ENCODE measurements at regions not wholly inside any gene's neighbourhood (a gene's known extent, or its start where the extent isn't known, plus 50 kb on each side); places are given as distances from the start of the nearest gene placed in this dataset.
"Not testable (repeated sequence)": the region's sequence is repeated elsewhere in the genome, so short reads cannot be mapped to it uniquely, and the experiment has no call there.

GRCh38 chr9:80755586-80755985 lies 933.8 kb downstream of the TLE1 start:
- DNase-seq (ENCODE audit: low spot score) = no peak

GRCh38 chr9:80747056-80747455 lies 942.3 kb downstream of the TLE1 start:
- DNase-seq (ENCODE audit: low spot score) = not testable (repeated sequence)

GRCh38 chr9:80732506-80732905 lies 956.8 kb downstream of the TLE1 start:
- DNase-seq (ENCODE audit: low spot score) = no peak

GRCh38 chr9:80720579-80720978 lies 968.8 kb downstream of the TLE1 start:
- no peak for DNase-seq (ENCODE audit: low spot score)

GRCh38 chr9:80707120-80707519 lies 982.2 kb downstream of the TLE1 start:
- no peak for DNase-seq (ENCODE audit: low spot score)

- DNase-seq (ENCODE audit: low spot score) = no peak
Observed at GRCh38 chr9:80701061-80701460, 988.3 kb downstream of the TLE1 start.

- DNase-seq (ENCODE audit: low spot score) = no peak
Observed at GRCh38 chr9:80699511-80699998, 989.8 kb downstream of the TLE1 start.

- DNase-seq (ENCODE audit: low spot score) = no peak
Observed at GRCh38 chr9:80698725-80699410, 990.5 kb downstream of the TLE1 start.

GRCh38 chr9:80692751-80693150 lies 996.6 kb downstream of the TLE1 start:
- DNase-seq (ENCODE audit: low spot score) = no peak

- no peak for DNase-seq (ENCODE audit: low spot score)
Observed at GRCh38 chr9:80691229-80691628, 998.1 kb downstream of the TLE1 start.

- no peak for DNase-seq (ENCODE audit: low spot score)
Observed at GRCh38 chr9:80690349-80690939, 998.9 kb downstream of the TLE1 start.

- no peak for DNase-seq (ENCODE audit: low spot score)
Observed at GRCh38 chr9:80679916-80680315, 1009.4 kb downstream of the TLE1 start.

GRCh38 chr9:80678906-80679305 lies 1010.4 kb downstream of the TLE1 start:
- no peak for DNase-seq (ENCODE audit: low spot score)

GRCh38 chr9:80673496-80673895 lies 1015.9 kb downstream of the TLE1 start:
- DNase-seq (ENCODE audit: low spot score) = no peak

GRCh38 chr9:80665479-80665878 lies 1023.9 kb downstream of the TLE1 start:
- DNase-seq (ENCODE audit: low spot score) = no peak

- peak; percentile 35 for DNase-seq (ENCODE audit: low spot score)
Observed at GRCh38 chr9:80664327-80665210, 1024.8 kb downstream of the TLE1 start.

GRCh38 chr9:80659751-80660150 lies 1029.6 kb downstream of the TLE1 start:
- not testable (repeated sequence) for DNase-seq (ENCODE audit: low spot score)

- DNase-seq (ENCODE audit: low spot score) = no peak
Observed at GRCh38 chr9:80651044-80651443, 1038.3 kb downstream of the TLE1 start.

- no peak for DNase-seq (ENCODE audit: low spot score)
Observed at GRCh38 chr9:80649496-80649895, 1039.9 kb downstream of the TLE1 start.

GRCh38 chr9:80649001-80649420 lies 1040.3 kb downstream of the TLE1 start:
- DNase-seq (ENCODE audit: low spot score) = no peak

- DNase-seq (ENCODE audit: low spot score) = no peak
Observed at GRCh38 chr9:80648336-80648735, 1041.0 kb downstream of the TLE1 start.

- DNase-seq (ENCODE audit: low spot score) = no peak
Observed at GRCh38 chr9:80646211-80646610, 1043.1 kb downstream of the TLE1 start.

- no peak for DNase-seq (ENCODE audit: low spot score)
Observed at GRCh38 chr9:80644044-80644443, 1045.3 kb downstream of the TLE1 start.
